HG03571 (cell line): ENCODE measurements at regions not wholly inside any gene's neighbourhood (a gene's known extent, or its start where the extent isn't known, plus 50 kb on each side); places are given as distances from the start of the nearest gene placed in this dataset.
"Not testable (repeated sequence)": the region's sequence is repeated elsewhere in the genome, so short reads cannot be mapped to it uniquely, and the experiment has no call there.

Experiments used
- ATAC-seq: cut with Tn5 transposase; IDR thresholded peaks from one replicate; pipeline ENCODE4 v1.9.1; 2021; ENCODE audit not compliant: unreplicated experiment

DNA sequence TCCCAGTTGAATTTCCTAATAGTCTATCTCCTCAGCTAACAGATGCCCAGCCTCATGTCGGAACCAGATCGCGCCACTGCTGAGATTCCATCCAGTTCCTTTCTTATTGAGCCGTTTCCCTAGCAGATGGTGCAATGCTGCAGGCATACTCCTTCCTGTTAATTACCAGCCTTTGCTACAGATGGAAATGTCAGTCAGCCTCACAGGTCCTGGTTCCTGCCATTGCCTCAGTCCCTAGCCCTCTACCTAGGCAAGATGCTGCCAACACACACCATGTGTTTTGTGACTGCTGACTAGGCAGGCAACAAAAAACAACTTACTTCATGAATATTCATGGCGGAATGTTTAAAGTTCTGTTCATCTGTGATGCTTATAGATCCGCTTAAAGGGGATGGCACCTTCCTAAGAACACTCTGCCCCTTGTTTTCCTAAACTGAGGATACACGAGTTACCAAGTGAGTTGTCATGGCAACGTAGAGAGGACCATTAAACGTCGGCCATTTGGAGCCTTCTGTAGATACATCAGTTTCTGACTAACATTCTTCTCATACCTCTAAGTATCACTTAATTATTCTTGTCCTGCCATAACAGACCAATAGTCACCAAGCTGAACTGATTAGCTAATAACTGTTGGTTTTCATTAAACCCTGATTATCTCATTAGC lies 749.5 kb downstream of the RNF144A start:
- no peak for ATAC-seq

DNA sequence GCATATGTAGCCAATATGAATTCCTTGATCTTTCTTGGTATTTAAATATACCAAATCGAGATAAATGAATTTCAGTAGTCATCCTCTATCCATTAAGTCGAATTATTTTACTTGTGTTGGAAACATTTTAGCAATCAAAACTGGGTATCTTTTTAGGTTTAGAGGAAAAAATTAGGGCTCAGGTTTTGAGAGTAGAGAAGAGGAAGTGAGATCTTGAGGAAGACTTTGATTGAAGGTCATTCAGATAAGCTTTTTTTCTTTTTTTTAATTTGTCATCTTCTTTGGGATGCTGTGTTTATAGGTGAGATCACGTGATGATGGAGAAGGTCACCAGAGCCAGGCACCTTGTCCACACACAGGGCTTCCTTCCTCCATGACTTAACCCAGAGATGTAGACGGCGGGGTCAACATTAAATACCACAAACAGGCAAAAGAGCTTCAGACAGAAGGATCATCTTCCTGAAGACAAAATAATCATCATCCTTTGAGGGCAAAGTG lies 750.1 kb downstream of the RNF144A start:
- no peak for ATAC-seq

DNA sequence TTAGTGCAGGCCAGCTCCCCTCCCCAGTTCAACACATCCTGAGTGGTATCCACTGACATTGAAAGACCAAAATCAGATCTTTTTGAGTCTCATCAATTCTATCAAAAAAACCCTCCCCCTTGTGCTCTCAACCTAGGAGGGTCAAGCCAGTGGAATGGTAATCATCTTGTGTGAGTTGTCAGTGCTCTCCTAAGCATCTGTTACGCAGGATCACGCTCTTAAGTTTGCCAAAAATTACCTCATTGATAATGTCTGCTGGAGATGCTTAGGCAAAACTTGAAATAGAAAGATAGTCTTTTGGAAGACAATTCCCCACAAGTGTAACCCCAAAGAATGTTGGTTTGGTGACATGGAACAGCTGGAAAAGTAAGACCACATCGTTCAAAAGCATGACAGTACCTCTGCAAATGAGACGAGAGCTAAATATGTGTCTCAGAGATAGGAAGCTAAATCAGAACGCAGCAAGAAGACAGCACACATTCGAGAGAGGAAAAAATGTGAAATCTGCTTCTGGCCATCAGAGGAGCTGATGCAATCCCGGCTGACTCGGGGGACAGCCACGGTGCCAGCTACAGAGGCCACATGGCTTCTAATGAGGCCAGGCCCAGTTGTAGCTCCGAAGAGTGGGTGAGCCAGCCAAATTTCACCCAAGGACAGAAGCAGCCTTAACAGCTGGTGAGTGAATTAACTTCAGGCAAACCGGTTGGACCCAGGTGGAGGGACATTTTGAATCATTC lies 753.9 kb downstream of the RNF144A start:
- no peak for ATAC-seq

DNA sequence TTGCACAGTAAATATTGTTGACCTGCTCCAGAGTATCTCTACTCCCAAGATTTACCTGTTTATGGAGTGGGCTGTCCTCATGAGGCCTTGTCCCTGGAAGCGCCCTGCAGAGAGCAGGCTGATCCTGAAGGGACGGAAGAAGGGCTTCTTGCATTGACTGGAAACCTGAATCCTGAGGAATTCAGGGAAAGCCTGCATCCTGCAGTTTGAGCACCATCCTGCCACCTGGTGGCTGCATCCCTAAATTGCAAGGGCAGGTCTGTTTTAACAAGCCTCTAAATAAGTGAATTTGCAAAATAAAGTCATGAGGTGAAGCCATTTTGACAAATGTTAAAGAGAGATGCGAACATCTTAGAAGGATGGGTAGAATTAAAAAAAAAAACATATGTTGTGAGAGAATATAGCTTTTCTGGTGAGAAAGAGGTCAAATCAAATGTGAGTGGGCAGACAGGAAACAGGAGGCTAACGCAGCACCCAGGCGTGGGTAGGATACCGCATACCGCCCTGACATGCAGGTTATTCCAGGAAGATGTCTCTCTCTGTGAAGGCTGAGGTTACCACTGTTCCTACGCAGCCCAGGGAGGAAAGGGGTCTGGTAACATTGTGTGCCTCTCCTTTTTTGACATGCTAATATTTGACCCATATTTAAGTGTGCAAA lies 754.9 kb downstream of the RNF144A start:
- ATAC-seq: no peak

DNA sequence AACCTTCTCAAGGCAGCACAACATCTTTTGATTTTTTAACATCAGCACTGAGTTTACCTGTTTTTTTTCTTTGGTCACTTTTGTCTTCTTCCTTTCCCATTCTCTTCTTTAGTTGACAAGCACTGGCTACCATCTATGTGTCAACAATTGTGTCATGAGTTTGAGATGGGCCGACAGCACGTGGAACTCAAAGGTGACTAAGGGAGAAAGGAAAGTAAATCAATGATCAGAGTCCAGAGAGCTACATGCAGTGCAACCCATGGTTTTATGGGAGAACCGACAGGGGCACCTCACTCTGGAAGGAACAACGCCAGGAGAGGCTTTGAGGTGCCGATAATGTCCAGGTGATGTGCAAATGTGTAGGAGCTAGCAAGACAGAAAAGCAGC lies 755.5 kb downstream of the RNF144A start:
- ATAC-seq: no peak

DNA sequence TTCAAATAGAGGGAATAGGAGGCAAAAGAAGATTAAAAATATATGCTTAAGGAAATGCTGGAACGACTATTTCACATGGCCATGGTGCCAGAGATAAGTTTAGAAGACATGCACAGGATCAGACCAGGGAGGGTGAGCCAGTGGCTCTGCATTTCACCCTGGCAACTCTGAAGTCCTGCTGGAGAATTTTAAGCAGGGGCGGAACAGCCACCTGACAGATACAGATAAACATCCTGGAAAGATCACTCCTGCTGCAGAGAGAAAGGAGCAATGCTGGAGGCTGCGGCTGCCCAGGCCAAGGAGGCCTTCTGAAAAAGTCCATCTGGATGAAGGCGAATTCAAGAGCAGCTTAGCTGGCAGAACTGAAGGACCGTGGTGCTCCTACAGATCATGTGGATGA lies 755.9 kb downstream of the RNF144A start:
- ATAC-seq: no peak

DNA sequence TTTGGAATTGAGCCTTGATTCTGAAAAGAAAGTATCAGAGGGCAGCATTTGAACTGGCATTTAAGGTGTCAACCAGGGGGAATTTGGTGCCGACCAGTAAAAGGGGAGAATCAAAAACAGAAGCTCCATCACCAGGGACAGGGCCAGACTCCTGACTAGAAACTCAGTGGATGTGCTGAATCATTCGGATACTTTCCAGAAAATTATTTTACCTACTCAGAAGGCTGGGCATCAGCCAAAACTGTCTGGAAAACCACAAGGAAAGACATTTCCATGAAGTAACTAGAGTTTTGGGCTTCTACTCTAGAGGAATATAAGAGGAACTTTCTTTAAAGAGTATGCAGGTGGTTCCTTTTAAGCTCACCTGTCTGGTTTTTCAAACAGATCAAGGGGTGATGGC lies 756.6 kb downstream of the RNF144A start:
- ATAC-seq: no peak

DNA sequence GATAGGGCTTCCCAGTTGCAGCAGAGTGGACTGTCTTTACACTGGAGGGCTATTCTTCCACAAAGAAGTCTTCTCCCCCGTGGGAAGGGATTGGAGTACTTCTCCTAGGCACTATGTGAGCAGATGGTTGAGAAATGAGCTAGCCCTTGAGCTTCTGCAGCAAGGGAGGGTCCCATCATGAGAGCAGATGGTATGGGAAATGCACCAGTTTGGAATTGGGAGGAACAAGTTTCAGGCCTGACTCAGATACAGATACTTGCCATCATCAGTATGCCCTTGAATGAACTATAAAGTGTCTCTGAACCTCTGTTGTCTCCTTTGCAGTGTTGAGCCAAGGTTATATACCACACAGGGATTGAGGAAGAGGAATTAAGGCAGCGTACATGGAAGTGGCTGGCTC lies 757.4 kb downstream of the RNF144A start:
- ATAC-seq: no peak

DNA sequence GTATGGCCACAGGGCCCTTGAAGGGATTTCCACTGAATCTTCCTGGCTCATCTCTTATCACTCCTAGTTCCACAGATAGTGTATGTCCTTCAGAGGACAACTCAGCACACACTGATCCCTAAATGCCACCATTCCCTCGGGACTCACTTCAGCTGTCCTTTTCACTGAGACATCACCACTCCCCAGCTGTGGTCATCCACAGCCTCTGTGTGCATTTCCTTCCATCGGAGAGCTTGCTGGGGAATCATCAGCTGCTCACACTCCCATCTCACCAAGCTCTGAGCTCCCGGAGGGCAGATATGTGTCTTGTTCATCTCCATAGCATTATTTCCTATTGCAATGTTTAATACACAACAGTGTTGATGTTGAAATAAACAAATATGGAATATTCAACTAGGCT lies 759.5 kb downstream of the RNF144A start:
- ATAC-seq: no peak

DNA sequence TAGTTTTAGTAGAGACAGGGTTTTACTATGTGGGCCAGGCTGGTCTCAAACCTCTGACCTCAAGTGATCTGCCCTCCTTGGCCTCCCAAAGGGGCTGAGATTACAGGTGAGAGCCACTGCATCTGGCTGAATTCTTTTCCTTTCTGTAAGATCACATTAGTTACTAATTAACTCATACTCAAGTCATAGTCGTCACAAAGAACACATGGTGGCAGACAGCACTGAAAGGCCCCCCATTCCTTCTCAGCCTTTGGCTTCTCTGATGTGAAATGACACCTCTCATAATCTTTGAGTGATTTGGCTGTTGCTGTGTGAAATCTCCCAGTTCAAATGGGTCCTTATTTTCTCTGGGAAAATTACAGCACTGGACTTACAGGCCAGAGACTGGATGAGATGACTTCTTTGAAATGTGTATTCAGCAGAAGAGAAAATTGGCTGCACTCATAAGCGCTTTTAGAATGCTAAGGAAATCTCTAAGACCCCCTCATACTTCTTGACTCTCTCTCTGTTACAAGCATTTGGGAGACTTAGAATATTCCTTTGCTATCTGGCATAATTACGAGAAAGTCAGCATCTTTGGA lies 764.8 kb downstream of the RNF144A start:
- ATAC-seq: no peak

DNA sequence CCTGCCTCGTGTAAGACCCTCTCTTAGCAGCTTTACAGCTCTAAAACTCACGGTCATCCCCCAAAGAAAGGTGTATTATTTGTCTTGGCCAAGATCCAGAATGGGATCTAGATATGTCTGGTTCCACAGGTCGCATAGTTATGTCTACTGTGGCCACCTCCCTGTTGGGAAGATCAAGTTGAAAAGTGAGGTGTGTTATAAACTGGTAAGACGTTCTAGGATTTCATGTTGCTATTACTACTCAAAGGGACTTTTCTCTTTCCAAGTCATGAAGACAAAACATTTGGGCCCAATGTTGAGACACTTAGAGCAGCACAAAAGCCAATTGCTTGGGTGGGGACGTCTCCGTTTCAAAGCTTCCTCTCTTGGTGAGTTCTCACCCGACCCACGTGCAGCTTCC lies 766.0 kb downstream of the RNF144A start:
- no peak for ATAC-seq

DNA sequence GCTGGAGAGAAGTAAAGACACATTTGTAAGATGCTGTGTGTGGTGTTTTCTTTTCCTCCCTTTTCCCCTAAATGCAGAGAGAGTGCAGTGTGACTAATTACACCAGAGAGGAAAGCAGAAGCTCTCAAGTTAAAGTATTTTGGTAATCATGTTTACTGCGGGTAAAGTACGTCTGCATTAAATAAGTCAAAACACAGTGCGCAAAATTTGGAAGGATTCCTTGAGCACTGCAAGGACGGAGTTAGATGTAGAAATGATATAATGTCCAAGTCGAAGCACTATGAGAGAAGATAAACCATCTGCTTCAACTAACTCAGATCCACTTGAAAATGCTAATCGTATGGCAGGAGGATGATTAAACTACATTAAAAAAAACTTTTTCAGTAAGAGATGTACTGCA lies 766.5 kb downstream of the RNF144A start:
- no peak for ATAC-seq

DNA sequence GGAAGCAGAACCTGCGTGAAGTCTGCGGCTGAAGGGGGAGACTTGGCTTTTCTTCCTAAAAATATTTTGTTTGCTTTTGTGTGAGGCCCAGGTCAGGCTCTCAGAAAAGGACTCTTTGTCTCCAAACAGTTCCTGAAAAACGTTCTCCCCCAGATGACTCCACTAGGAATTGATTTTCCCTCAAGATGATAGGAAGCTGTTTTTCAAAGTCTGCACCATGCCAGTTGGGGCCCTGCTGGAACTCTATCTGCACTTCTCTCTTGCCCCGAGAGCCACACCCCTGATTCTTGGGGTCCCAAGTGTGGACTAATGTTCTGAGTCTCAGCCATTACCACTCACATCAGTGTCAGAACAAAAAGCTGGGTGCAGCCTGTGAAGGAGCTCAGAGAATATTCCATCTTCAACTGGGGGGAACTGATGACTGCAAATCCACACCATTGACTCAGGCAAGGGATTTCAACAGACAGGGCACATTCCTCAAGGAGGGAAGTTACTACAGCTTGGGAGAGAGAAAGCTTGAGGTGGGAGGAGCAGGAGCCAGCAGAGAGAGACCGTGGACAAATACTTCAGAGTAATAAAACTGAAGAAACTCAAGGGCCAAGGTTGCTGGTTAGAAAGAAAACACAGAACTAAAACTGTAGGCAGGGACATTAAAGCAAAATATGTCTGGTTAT lies 768.3 kb downstream of the RNF144A start:
- ATAC-seq: no peak

DNA sequence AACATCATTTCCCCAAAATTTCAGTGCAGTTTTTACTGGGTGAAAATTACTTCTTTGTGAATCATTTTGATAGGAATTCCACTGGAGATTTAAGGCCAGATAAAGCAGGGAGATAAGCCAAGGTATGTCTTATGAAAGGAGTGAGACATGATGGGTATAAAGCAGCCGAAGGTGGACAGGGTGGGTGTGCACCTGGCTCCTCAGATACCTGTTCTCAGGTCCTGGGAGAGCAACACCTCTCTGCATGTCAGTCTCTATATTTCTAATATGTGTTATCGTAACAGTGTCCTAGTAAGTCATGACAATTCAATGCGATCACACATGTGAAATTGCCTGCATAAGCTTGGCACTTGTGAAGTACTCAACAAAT lies 768.8 kb downstream of the RNF144A start:
- no peak for ATAC-seq

DNA sequence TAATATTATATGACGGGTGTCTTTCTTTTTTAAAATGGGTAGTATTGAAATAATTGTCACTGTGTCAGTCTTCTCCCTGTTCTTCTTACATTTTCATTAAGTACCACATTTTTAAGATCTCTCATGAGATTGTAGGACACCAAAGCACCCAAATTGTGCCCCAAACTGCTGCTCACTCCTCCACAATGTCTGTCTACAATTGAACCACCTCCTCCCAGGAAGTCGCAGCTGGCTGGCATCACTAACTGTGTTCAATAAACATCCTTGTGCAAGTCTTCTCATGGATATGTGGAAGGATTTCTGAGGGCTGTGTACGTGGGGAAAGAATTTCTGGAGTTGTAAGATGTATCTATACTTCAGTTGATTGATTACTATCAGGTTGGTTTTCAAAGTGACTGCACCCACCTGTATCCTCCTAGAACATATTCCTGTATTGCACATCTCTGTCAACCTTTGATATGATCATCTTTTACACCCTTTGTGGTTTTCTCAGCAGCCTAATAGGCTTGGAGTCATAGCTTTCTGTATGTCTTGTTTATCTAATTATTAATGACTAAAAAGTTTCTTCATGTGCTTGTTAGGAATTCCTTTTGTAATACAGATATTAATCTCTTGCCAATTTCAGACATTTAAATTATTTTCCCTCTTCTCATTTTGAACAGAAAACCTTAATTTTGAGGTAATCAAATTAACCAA lies 774.9 kb downstream of the RNF144A start:
- no peak for ATAC-seq

DNA sequence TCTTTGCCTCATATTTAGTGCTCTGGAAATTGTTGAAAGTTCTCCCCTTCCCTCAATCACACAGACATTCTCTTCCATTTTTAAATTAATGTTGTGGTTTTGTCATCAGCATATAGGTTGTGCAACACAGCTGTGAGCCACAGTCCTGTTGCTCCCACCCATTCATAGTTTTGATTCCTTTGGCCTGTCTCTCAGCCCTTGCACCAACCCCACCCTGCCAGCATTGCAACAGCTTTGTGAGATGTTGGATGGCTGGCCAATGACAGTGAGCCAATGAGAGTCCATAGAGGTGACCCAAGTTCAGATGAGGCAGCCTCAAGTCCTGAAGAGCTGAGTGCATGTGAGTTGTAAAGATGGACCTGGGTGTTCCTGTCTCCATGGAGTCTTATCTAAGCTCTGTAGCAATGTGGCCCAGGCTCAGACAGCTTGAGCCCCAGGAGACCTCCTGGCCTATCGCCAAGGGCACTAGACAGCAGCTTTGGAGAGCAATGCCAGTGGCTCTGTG lies 775.5 kb downstream of the RNF144A start:
- no peak for ATAC-seq

DNA sequence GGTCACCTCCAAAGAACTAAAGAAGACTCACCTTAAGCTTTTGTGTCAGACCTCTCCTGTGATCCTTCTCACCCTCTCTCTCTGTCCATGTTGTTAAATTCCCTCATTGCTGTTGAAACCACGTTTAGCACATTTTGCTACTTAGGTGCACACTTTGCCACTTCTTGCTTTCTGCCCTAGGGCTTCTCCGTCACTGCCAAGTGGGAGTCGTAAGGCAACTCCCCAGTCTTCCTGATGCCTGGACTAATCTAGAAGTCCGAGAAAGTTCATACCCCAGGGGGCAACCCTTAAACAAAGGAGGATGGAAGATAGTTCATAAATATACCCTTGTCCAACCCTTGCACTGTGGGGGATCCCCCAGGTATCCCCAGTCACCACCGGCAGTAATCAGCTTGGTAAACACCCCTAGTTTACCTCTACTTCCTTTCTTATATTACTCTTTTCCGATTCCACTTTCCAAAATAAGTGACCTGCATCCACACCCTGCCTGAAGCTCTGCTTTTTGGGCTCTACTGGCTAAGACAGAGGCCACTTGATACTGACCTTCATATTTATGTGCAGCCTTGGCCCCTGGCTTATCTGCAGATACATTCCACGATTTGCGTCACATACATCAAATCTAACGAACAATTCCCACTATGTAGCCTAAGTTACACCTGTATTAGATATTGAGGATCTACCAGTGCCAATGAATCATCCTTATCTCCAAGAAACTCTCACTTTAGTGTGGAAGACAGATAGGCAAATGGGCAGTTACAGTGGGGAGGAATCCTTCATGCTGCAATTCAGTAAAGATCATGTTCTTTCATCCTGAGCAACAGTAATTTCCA lies 776.2 kb downstream of the RNF144A start:
- ATAC-seq: no peak

DNA sequence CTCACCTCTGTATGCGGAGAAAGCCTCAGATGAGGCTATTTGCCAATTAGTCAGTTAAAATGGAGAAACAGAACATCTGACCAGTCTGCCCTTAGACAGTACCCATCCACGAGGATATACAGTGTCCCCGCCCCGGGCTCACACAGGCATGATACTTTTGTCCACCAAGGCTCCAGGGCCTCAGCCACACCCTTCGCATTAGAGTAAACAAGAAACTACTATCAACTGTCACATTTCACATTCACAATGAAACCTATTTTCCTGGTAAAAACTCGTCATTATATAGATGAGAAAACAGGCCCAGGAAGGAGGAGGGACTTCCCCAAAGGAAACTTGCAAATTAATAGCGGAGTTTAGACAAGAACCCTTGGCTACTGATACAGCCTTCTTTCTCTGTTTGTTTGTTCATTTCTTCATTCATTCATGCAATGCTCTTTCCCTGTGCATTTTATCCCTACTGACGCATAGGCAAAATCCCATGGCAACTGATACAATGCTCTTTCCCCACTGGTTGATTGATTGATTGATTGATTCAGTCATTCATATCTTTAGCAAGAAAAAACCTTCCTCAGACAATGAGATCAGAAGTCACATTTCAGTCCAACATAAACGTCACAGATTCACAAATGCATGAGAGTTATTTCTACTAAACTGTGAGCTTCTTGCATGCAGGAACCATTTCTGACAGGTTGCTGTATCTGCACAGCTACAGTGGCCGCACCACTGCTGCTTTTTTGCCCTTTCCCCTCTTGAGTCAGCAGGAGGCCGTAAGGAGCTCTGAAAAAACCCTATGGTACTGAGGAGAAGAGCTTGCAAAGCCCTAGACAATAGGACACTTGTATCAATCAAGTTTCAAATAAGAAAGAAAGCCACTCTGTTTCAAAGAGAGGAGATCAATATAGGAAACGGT lies 777.1 kb downstream of the RNF144A start:
- ATAC-seq: no peak

DNA sequence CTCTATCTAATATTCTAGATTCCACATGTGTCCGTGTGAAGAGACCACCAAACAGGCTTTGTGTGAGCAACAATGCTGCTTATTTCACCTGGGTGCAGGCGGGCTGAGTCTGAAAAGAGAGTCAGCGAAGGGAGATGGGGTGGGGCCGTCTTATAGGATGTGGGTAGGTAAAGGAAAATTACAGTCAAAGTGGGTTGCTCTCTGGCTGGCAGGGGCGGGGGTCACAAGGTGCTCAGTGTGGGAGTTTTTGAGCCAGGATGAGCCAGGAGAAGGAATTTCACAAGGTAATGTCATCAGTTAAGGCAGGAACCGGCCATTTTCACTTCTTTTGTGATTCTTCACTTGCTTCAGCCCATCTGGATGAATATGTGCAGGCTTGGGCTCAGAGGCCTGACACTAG lies 779.3 kb downstream of the RNF144A start:
- not testable (repeated sequence) for ATAC-seq
